Karpas-422 (cell line): ENCODE measurements at regions not wholly inside any gene's neighbourhood (a gene's known extent, or its start where the extent isn't known, plus 50 kb on each side); places are given as distances from the start of the nearest gene placed in this dataset.

Experiments used
- DNase-seq: peaks from one replicate; pipeline ENCODE4 v3.0.0-alpha.2; 2015
- H2AFZ ChIP-seq: fragments of 200-600 bp; sonication (generic); 2 replicates; pipeline ENCODE4 v1.6.1; 2014; ENCODE audit warnings: antibody characterized with exemption, low read length, mixed read lengths
- H3K27ac ChIP-seq: fragments of 200-600 bp; sonication (generic); 2 replicates; pipeline ENCODE4 v1.5.1; 2014; ENCODE audit warnings: mild to moderate bottlenecking, low read length, moderate library complexity
- H3K27me3 ChIP-seq: fragments of 200-600 bp; sonication (generic); 2 replicates; pipeline ENCODE4 v1.6.1; 2014; ENCODE audit warnings: low read length, mixed read lengths
- H3K36me3 ChIP-seq: fragments of 200-600 bp; sonication (generic); 2 replicates; pipeline ENCODE4 v1.6.1; 2014; ENCODE audit warnings: low read length, mixed read lengths; ENCODE audit not compliant: insufficient read depth
- H3K4me1 ChIP-seq: fragments of 200-600 bp; sonication (generic); 2 replicates; pipeline ENCODE4 v1.6.1; 2014; ENCODE audit warnings: mild to moderate bottlenecking, low read length, mixed read lengths
- H3K4me2 ChIP-seq: fragments of 200-600 bp; sonication (generic); 2 replicates; pipeline ENCODE4 v1.6.1; 2014; ENCODE audit warnings: low read length, low read depth, mild to moderate bottlenecking; ENCODE audit not compliant: poor library complexity, severe bottlenecking
- H3K4me3 ChIP-seq: fragments of 200-600 bp; sonication (generic); 2 replicates; pipeline ENCODE4 v1.5.1; 2014; ENCODE audit warnings: mild to moderate bottlenecking, antibody characterized with exemption, low read length, mixed read lengths
- H3K79me2 ChIP-seq: fragments of 200-600 bp; sonication (generic); 2 replicates; pipeline ENCODE4 v1.6.1; 2014; ENCODE audit warnings: mild to moderate bottlenecking, low read length, mixed read lengths
- H3K9ac ChIP-seq: fragments of 200-600 bp; sonication (generic); 2 replicates; pipeline ENCODE4 v1.6.0; 2014; ENCODE audit warnings: low read length
- H3K9me2 ChIP-seq: fragments of 200-600 bp; sonication (generic), shearing (Covaris generic); replicated peaks from 2 replicates; pipeline ENCODE4 v1.6.0; 2014; ENCODE audit warnings: mild to moderate bottlenecking, low read length, moderate library complexity; ENCODE audit not compliant: insufficient read depth
- H3K9me3 ChIP-seq: fragments of 300-700, 200-600 bp; sonication (generic); 2 replicates; pipeline ENCODE4 v1.6.1; 2014; ENCODE audit warnings: low read length, mixed read lengths
- H4K20me1 ChIP-seq: fragments of 200-600 bp; sonication (generic); 2 replicates; pipeline ENCODE4 v1.6.1; 2014; ENCODE audit warnings: mild to moderate bottlenecking, antibody characterized with exemption, low read length, low read depth; ENCODE audit not compliant: insufficient read depth

- Histone ChIP-seq H3K9me3 (peaks cover 15% of the 10 kb centered on the region), H3K4me2 (no peak overlapping the region), H3K79me2 (no peaks in the 10 kb centered on the region), H3K36me3 (no peaks in the 10 kb centered on the region), H2AFZ (no peak overlapping the region), H3K9ac (no peak overlapping the region), H4K20me1 (no peaks in the 10 kb centered on the region), H3K4me3 (no peak overlapping the region), H3K4me1 (no peaks in the 10 kb centered on the region), H3K9me2 (no peaks in the 10 kb centered on the region), H3K27me3 (no peaks in the 10 kb centered on the region), H3K27ac (no peak overlapping the region)
- no peak for DNase-seq
Measured at GRCh38 chr9:10930081-10930480, 317.3 kb upstream of the PTPRD start.

- no peak for DNase-seq
- no peaks in the 10 kb centered on the region for H3K9me2 ChIP-seq
- no peaks in the 10 kb centered on the region for H3K27me3 ChIP-seq
- H2AFZ ChIP-seq, result no peak overlapping the region
- no peaks in the 10 kb centered on the region for H3K79me2 ChIP-seq
- H3K4me2 ChIP-seq, result no peak overlapping the region
- no peaks in the 10 kb centered on the region for H4K20me1 ChIP-seq
- H3K4me3 ChIP-seq, result no peak overlapping the region
- H3K27ac ChIP-seq, result no peak overlapping the region
- H3K4me1 ChIP-seq, result no peaks in the 10 kb centered on the region
- H3K9ac ChIP-seq, result no peak overlapping the region
- H3K36me3 ChIP-seq, result no peaks in the 10 kb centered on the region
- peaks cover 10% of the 10 kb centered on the region for H3K9me3 ChIP-seq
Measured at GRCh38 chr9:10946676-10947410, 334.0 kb upstream of the PTPRD start.

- no peak overlapping the region for H3K27ac ChIP-seq
- no peaks in the 10 kb centered on the region for H3K79me2 ChIP-seq
- H3K27me3 ChIP-seq, result no peaks in the 10 kb centered on the region
- no peak overlapping the region for H3K4me2 ChIP-seq
- H3K9ac ChIP-seq, result no peak overlapping the region
- H3K9me2 ChIP-seq, result no peaks in the 10 kb centered on the region
- peaks cover 11% of the 10 kb centered on the region for H3K9me3 ChIP-seq
- no peak overlapping the region for H3K4me3 ChIP-seq
- H3K4me1 ChIP-seq, result no peaks in the 10 kb centered on the region
- no peaks in the 10 kb centered on the region for H3K36me3 ChIP-seq
- no peaks in the 10 kb centered on the region for H4K20me1 ChIP-seq
- no peak overlapping the region for H2AFZ ChIP-seq
- no peak for DNase-seq
Measured at GRCh38 chr9:10957878-10958277, 345.1 kb upstream of the PTPRD start.

GRCh38 chr9:10961883-10962282 is 349.1 kb upstream of the PTPRD start:
- no peak overlapping the region for H3K9ac ChIP-seq
- H3K9me3 ChIP-seq, result peaks cover 14% of the 10 kb centered on the region
- no peaks in the 10 kb centered on the region for H3K79me2 ChIP-seq
- no peaks in the 10 kb centered on the region for H3K9me2 ChIP-seq
- H3K4me2 ChIP-seq, result no peak overlapping the region
- H3K27me3 ChIP-seq, result no peaks in the 10 kb centered on the region
- H3K27ac ChIP-seq, result no peak overlapping the region
- H2AFZ ChIP-seq, result no peak overlapping the region
- no peaks in the 10 kb centered on the region for H3K4me1 ChIP-seq
- no peak for DNase-seq
- no peak overlapping the region for H3K4me3 ChIP-seq
- no peaks in the 10 kb centered on the region for H4K20me1 ChIP-seq
- H3K36me3 ChIP-seq, result no peaks in the 10 kb centered on the region

- H3K9ac ChIP-seq, result no peak overlapping the region
- H3K9me2 ChIP-seq, result no peaks in the 10 kb centered on the region
- no peaks in the 10 kb centered on the region for H3K27me3 ChIP-seq
- no peaks in the 10 kb centered on the region for H3K4me1 ChIP-seq
- H3K4me2 ChIP-seq, result no peak overlapping the region
- no peak overlapping the region for H2AFZ ChIP-seq
- peaks cover 27% of the 10 kb centered on the region for H3K9me3 ChIP-seq
- no peaks in the 10 kb centered on the region for H3K79me2 ChIP-seq
- H3K4me3 ChIP-seq, result no peak overlapping the region
- no peaks in the 10 kb centered on the region for H4K20me1 ChIP-seq
- no peaks in the 10 kb centered on the region for H3K36me3 ChIP-seq
- no peak for DNase-seq
- no peak overlapping the region for H3K27ac ChIP-seq
Measured at GRCh38 chr9:10983251-10983650, 370.4 kb upstream of the PTPRD start.

GRCh38 chr9:10999646-11000045 is 386.8 kb upstream of the PTPRD start:
- H3K27me3 ChIP-seq, result no peaks in the 10 kb centered on the region
- no peaks in the 10 kb centered on the region for H3K36me3 ChIP-seq
- no peak overlapping the region for H3K9ac ChIP-seq
- no peaks in the 10 kb centered on the region for H4K20me1 ChIP-seq
- H3K27ac ChIP-seq, result no peak overlapping the region
- no peak for DNase-seq
- H3K9me3 ChIP-seq, result peaks cover 14% of the 10 kb centered on the region
- no peaks in the 10 kb centered on the region for H3K79me2 ChIP-seq
- H2AFZ ChIP-seq, result no peak overlapping the region
- no peak overlapping the region for H3K4me2 ChIP-seq
- no peak overlapping the region for H3K4me3 ChIP-seq
- H3K4me1 ChIP-seq, result no peaks in the 10 kb centered on the region
- H3K9me2 ChIP-seq, result no peaks in the 10 kb centered on the region

- H3K36me3 ChIP-seq, result no peaks in the 10 kb centered on the region
- peaks cover 12% of the 10 kb centered on the region for H3K9me3 ChIP-seq
- H3K4me3 ChIP-seq, result no peak overlapping the region
- no peak overlapping the region for H3K4me2 ChIP-seq
- no peak for DNase-seq
- no peaks in the 10 kb centered on the region for H3K27me3 ChIP-seq
- no peaks in the 10 kb centered on the region for H3K79me2 ChIP-seq
- no peak overlapping the region for H3K9ac ChIP-seq
- no peaks in the 10 kb centered on the region for H3K9me2 ChIP-seq
- no peak overlapping the region for H3K27ac ChIP-seq
- H2AFZ ChIP-seq, result no peak overlapping the region
- no peaks in the 10 kb centered on the region for H3K4me1 ChIP-seq
- H4K20me1 ChIP-seq, result no peaks in the 10 kb centered on the region
Measured at GRCh38 chr9:11001546-11001945, 388.7 kb upstream of the PTPRD start.

- no peaks in the 10 kb centered on the region for H3K27me3 ChIP-seq
- no peak overlapping the region for H3K9ac ChIP-seq
- H3K4me2 ChIP-seq, result no peak overlapping the region
- no peaks in the 10 kb centered on the region for H4K20me1 ChIP-seq
- H3K9me3 ChIP-seq, result peaks cover 12% of the 10 kb centered on the region
- H3K9me2 ChIP-seq, result no peaks in the 10 kb centered on the region
- no peak overlapping the region for H2AFZ ChIP-seq
- DNase-seq, result no peak
- H3K36me3 ChIP-seq, result no peaks in the 10 kb centered on the region
- no peaks in the 10 kb centered on the region for H3K4me1 ChIP-seq
- no peak overlapping the region for H3K27ac ChIP-seq
- H3K4me3 ChIP-seq, result no peak overlapping the region
- no peaks in the 10 kb centered on the region for H3K79me2 ChIP-seq
Measured at GRCh38 chr9:11002705-11003104, 389.9 kb upstream of the PTPRD start.
